Stimulated activated CD8-positive, alpha-beta memory T cell treated with anti-CD3 and anti-CD28 coated beads, Interleukin-7, amount 100 ng/mL, for 24 hours (primary cell): ENCODE measurements at regions not wholly inside any gene's neighbourhood (a gene's known extent, or its start where the extent isn't known, plus 50 kb on each side); places are given as distances from the start of the nearest gene placed in this dataset.

Source experiments
- DNase-seq: peaks from one replicate; pipeline ENCODE4 v3.0.0-alpha.2; 2020; ENCODE audit warnings: low read depth

- peak; percentile 39 for DNase-seq
Observed at GRCh38 chr21:36630485-36631206, 68.3 kb upstream of the SIM2 start.

GRCh38 chr21:36636016-36636415 is 62.9 kb upstream of the SIM2 start:
- no peak for DNase-seq

GRCh38 chr21:36636439-36636838 is 62.5 kb upstream of the SIM2 start:
- no peak for DNase-seq

- DNase-seq = no peak
Observed at GRCh38 chr21:36639769-36640168, 59.1 kb upstream of the SIM2 start.

- DNase-seq = no peak
Observed at GRCh38 chr21:36640174-36640720, 58.7 kb upstream of the SIM2 start.

- DNase-seq = no peak
Observed at GRCh38 chr21:36640721-36641244, 58.1 kb upstream of the SIM2 start.

GRCh38 chr21:36641346-36641745 is 57.6 kb upstream of the SIM2 start:
- DNase-seq = no peak

GRCh38 chr21:36641886-36642285 is 57.0 kb upstream of the SIM2 start:
- no peak for DNase-seq

- DNase-seq = no peak
Observed at GRCh38 chr21:36642777-36643176, 56.1 kb upstream of the SIM2 start.

GRCh38 chr21:36643374-36644250 is 55.3 kb upstream of the SIM2 start:
- DNase-seq = no peak

- DNase-seq = no peak
Observed at GRCh38 chr21:36646011-36646410, 52.9 kb upstream of the SIM2 start.

- DNase-seq = no peak
Observed at GRCh38 chr21:36646645-36647044, 52.3 kb upstream of the SIM2 start.

- no peak for DNase-seq
Observed at GRCh38 chr21:36647279-36648093, 51.4 kb upstream of the SIM2 start.
